ENCODE measurements at regions not wholly inside any gene's neighbourhood (a gene's known extent, or its start where the extent isn't known, plus 50 kb on each side); places are given as distances from the start of the nearest gene placed in this dataset.

- DNase-seq (ENCODE audit: low read depth in 2 of 2): no peak
Observed at GRCh38 chr7:33727315-33727714, 178.0 kb upstream of the BMPER start.

- no peak for DNase-seq (ENCODE audit: low read depth in 2 of 2)
Observed at GRCh38 chr7:33728873-33729551, 176.3 kb upstream of the BMPER start.

GRCh38 chr7:33729726-33730125, 175.6 kb upstream of the BMPER start:
- no peak for DNase-seq (ENCODE audit: low read depth in 2 of 2)

GRCh38 chr7:33730958-33731357, 174.4 kb upstream of the BMPER start:
- DNase-seq (ENCODE audit: low read depth in 2 of 2): no peak

- no peak for DNase-seq (ENCODE audit: low read depth in 2 of 2)
Observed at GRCh38 chr7:33731912-33732311, 173.4 kb upstream of the BMPER start.

GRCh38 chr7:33732462-33732861, 172.9 kb upstream of the BMPER start:
- DNase-seq (ENCODE audit: low read depth in 2 of 2): no peak

GRCh38 chr7:33733870-33734650, 171.3 kb upstream of the BMPER start:
- DNase-seq (ENCODE audit: low read depth in 2 of 2): no peak

GRCh38 chr7:33735403-33735802, 169.9 kb upstream of the BMPER start:
- no peak for DNase-seq (ENCODE audit: low read depth in 2 of 2)

- no peak for DNase-seq (ENCODE audit: low read depth in 2 of 2)
Observed at GRCh38 chr7:33736521-33737221, 168.7 kb upstream of the BMPER start.

GRCh38 chr7:33738260-33738935, 166.9 kb upstream of the BMPER start:
- DNase-seq (ENCODE audit: low read depth in 2 of 2): no peak

GRCh38 chr7:33739286-33739685, 166.1 kb upstream of the BMPER start:
- no peak for DNase-seq (ENCODE audit: low read depth in 2 of 2)

- DNase-seq (ENCODE audit: low read depth in 2 of 2): no peak
Observed at GRCh38 chr7:33742521-33742920, 162.8 kb upstream of the BMPER start.

- no peak for DNase-seq (ENCODE audit: low read depth in 2 of 2)
Observed at GRCh38 chr7:33742999-33743587, 162.2 kb upstream of the BMPER start.

- DNase-seq (ENCODE audit: low read depth in 2 of 2): no peak
Observed at GRCh38 chr7:33743594-33743993, 161.7 kb upstream of the BMPER start.

GRCh38 chr7:33744293-33745075, 160.9 kb upstream of the BMPER start:
- no peak for DNase-seq (ENCODE audit: low read depth in 2 of 2)

GRCh38 chr7:33745934-33746333, 159.4 kb upstream of the BMPER start:
- no peak for DNase-seq (ENCODE audit: low read depth in 2 of 2)

GRCh38 chr7:33748793-33749192, 156.5 kb upstream of the BMPER start:
- DNase-seq (ENCODE audit: low read depth in 2 of 2): no peak

GRCh38 chr7:33750177-33750576, 155.2 kb upstream of the BMPER start:
- no peak for DNase-seq (ENCODE audit: low read depth in 2 of 2)

- DNase-seq (ENCODE audit: low read depth in 2 of 2): no peak
Observed at GRCh38 chr7:33751443-33751842, 153.9 kb upstream of the BMPER start.

- DNase-seq (ENCODE audit: low read depth in 2 of 2): no peak
Observed at GRCh38 chr7:33753881-33754525, 151.3 kb upstream of the BMPER start.
